ENCODE measurements at regions not wholly inside any gene's neighbourhood (a gene's known extent, or its start where the extent isn't known, plus 50 kb on each side); places are given as distances from the start of the nearest gene placed in this dataset.

- TF ChIP-seq, protein P1, sequence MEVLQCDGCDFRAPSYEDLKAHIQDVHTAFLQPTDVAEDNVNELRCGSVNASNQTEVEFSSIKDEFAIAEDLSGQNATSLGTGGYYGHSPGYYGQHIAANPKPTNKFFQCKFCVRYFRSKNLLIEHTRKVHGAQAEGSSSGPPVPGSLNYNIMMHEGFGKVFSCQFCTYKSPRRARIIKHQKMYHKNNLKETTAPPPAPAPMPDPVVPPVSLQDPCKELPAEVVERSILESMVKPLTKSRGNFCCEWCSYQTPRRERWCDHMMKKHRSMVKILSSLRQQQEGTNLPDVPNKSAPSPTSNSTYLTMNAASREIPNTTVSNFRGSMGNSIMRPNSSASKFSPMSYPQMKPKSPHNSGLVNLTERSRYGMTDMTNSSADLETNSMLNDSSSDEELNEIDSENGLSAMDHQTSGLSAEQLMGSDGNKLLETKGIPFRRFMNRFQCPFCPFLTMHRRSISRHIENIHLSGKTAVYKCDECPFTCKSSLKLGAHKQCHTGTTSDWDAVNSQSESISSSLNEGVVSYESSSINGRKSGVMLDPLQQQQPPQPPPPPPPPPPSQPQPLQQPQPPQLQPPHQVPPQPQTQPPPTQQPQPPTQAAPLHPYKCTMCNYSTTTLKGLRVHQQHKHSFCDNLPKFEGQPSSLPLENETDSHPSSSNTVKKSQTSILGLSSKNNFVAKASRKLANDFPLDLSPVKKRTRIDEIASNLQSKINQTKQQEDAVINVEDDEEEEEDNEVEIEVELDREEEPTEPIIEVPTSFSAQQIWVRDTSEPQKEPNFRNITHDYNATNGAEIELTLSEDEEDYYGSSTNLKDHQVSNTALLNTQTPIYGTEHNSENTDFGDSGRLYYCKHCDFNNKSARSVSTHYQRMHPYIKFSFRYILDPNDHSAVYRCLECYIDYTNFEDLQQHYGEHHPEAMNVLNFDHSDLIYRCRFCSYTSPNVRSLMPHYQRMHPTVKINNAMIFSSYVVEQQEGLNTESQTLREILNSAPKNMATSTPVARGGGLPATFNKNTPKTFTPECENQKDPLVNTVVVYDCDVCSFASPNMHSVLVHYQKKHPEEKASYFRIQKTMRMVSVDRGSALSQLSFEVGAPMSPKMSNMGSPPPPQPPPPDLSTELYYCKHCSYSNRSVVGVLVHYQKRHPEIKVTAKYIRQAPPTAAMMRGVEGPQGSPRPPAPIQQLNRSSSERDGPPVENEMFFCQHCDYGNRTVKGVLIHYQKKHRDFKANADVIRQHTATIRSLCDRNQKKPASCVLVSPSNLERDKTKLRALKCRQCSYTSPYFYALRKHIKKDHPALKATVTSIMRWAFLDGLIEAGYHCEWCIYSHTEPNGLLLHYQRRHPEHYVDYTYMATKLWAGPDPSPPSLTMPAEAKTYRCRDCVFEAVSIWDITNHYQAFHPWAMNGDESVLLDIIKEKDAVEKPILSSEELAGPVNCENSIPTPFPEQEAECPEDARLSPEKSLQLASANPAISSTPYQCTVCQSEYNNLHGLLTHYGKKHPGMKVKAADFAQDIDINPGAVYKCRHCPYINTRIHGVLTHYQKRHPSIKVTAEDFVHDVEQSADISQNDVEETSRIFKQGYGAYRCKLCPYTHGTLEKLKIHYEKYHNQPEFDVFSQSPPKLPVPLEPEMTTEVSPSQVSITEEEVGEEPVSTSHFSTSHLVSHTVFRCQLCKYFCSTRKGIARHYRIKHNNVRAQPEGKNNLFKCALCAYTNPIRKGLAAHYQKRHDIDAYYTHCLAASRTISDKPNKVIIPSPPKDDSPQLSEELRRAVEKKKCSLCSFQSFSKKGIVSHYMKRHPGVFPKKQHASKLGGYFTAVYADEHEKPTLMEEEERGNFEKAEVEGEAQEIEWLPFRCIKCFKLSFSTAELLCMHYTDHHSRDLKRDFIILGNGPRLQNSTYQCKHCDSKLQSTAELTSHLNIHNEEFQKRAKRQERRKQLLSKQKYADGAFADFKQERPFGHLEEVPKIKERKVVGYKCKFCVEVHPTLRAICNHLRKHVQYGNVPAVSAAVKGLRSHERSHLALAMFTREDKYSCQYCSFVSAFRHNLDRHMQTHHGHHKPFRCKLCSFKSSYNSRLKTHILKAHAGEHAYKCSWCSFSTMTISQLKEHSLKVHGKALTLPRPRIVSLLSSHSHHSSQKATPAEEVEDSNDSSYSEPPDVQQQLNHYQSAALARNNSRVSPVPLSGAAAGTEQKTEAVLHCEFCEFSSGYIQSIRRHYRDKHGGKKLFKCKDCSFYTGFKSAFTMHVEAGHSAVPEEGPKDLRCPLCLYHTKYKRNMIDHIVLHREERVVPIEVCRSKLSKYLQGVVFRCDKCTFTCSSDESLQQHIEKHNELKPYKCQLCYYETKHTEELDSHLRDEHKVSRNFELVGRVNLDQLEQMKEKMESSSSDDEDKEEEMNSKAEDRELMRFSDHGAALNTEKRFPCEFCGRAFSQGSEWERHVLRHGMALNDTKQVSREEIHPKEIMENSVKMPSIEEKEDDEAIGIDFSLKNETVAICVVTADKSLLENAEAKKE (CRISPR knock-in tag; IDR thresholded peaks at IDR 0.05): no peak
Measured at GRCh38 chr7:106807474-106807873, 57.6 kb upstream of the PIK3CG start (continued).

DNA sequence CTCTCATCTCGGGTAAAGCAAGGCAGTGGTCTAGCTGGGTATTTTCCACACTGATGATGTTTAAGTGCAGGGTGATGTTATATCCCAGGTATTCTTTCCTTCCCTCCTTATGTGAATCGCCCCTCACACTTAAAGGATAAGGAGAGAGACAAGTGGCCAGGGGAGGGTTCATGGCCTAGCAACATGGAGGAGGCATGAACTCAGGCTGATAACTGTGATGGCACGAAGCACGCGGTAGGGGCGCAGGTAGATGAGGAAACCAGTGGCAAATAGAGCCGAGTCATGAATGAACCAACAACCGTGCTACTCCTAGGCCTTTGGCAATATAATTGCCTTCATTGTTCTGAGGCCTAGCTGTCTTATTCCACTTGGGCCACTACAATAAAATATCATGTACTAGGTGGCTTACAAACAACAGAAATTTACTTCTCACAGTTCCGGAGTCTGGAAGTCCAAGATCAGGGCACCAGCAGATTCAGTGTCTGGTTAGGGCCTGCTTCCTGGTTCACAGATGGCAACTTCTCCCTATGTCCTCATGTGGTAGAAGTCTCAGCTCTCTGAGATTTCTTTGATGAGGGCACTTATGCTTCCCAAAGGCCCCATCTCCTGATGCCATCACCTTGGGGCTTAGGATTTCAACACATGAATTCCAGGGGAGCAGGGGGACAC, 56.0 kb upstream of the PIK3CG start:
- DNase-seq (ENCODE audit: low spot score): no peak
- H3K9me3 Mint-ChIP-seq: no peaks in the 10 kb centered on the region
- TF ChIP-seq, protein P1 (CRISPR knock-in tag; IDR thresholded peaks at IDR 0.05): no peak
- TF ChIP-seq, protein P2, sequence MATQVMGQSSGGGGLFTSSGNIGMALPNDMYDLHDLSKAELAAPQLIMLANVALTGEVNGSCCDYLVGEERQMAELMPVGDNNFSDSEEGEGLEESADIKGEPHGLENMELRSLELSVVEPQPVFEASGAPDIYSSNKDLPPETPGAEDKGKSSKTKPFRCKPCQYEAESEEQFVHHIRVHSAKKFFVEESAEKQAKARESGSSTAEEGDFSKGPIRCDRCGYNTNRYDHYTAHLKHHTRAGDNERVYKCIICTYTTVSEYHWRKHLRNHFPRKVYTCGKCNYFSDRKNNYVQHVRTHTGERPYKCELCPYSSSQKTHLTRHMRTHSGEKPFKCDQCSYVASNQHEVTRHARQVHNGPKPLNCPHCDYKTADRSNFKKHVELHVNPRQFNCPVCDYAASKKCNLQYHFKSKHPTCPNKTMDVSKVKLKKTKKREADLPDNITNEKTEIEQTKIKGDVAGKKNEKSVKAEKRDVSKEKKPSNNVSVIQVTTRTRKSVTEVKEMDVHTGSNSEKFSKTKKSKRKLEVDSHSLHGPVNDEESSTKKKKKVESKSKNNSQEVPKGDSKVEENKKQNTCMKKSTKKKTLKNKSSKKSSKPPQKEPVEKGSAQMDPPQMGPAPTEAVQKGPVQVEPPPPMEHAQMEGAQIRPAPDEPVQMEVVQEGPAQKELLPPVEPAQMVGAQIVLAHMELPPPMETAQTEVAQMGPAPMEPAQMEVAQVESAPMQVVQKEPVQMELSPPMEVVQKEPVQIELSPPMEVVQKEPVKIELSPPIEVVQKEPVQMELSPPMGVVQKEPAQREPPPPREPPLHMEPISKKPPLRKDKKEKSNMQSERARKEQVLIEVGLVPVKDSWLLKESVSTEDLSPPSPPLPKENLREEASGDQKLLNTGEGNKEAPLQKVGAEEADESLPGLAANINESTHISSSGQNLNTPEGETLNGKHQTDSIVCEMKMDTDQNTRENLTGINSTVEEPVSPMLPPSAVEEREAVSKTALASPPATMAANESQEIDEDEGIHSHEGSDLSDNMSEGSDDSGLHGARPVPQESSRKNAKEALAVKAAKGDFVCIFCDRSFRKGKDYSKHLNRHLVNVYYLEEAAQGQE (IDR thresholded peaks at IDR 0.05; ENCODE audit: unreplicated experiment): no peak
- TF ChIP-seq POLR2AphosphoS5 (IDR thresholded peaks at IDR 0.05; ENCODE audit: low read depth): no peak
- TF ChIP-seq STAT1 (IDR thresholded peaks at IDR 0.05; ENCODE audit: unreplicated experiment): no peak
- TF ChIP-seq EZH2 (IDR thresholded peaks at IDR 0.05; ENCODE audit: low read depth, unreplicated experiment): no peak

More for the DNA sequence above, 56.0 kb upstream of the PIK3CG start:
- Histone ChIP-seq H3K79me2 (replicated peaks; ENCODE audit: insufficient read depth) (no peaks in the 10 kb centered on the region), H4K20me1 (replicated peaks; ENCODE audit: insufficient read depth) (no peaks in the 10 kb centered on the region), H3K4me3 (no peak overlapping the region), H2AFZ (no peak overlapping the region), H3K36me3 (ENCODE audit: insufficient read depth) (no peaks in the 10 kb centered on the region), H3K27ac (ENCODE audit: low read depth) (no peak overlapping the region), H3K4me2 (no peak overlapping the region), H3K4me1 (ENCODE audit: insufficient read depth) (no peaks in the 10 kb centered on the region), H3K9me2 (ENCODE audit: insufficient read depth) (peaks cover 22% of the 10 kb centered on the region), H3F3A (replicated peaks; ENCODE audit: low read depth) (no peaks in the 10 kb centered on the region), H3K27me3 (ENCODE audit: insufficient read depth) (no peaks in the 10 kb centered on the region)
- peaks cover 15% of the 10 kb centered on the region for H3K27me3 Mint-ChIP-seq (ENCODE audit: insufficient read depth, low read depth, poor library complexity)
- peaks cover 22% of the 10 kb centered on the region for H3K4me1 Mint-ChIP-seq
- H3K4me3 Mint-ChIP-seq: no peak overlapping the region
- H3K27ac Mint-ChIP-seq: no peak overlapping the region
- ATAC-seq: no peak
- no peaks in the 10 kb centered on the region for H3K36me3 Mint-ChIP-seq (ENCODE audit: low read depth)

Measured in GM23338 (cell line).